ENCODE measurements at regions not wholly inside any gene's neighbourhood (a gene's known extent, or its start where the extent isn't known, plus 50 kb on each side); places are given as distances from the start of the nearest gene placed in this dataset.
A peak's percentile ranks its signal among the peaks of the same experiment; 100 is the strongest.
"Not testable (repeated sequence)": the region's sequence is repeated elsewhere in the genome, so short reads cannot be mapped to it uniquely, and the experiment has no call there.

DNA sequence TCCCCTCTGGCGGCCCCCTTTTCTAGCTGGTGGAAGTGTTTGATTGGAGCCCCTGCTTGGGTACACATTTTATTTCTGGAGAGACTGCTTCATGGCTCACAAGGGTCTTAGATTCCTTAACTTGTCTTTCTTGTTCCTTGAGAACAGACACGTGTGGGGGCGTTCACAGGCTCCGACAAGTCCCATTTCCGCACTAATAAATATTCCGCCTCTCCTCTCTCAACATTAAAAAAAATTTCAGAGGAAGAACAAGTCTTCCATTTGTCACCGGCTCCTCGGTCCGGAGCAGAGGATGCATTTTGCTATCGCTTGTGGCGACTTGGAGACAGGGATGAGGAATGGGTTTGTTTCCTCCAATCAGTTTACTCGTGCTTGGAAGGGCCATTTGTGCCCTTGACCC is 134.0 kb upstream of the PODXL start:
- Histone ChIP-seq H3K27me3 (ENCODE audit: control insufficient read depth in 2 of 2, insufficient read depth in 1 of 2, low read length in 1 of 2) (peaks cover 5 to 15% of the 10 kb centered on the region in 2 donors), H3K27ac (ENCODE audit: low read depth in 1 of 2, low read length in 1 of 2) (no peak overlapping the region), H3K4me1 (ENCODE audit: control insufficient read depth in 2 of 2, insufficient read depth in 2 of 2, low read length in 2 of 2) (peaks cover 0 to 4% of the 10 kb centered on the region in 2 donors), H3K9me3 (ENCODE audit: control insufficient read depth in 2 of 2, insufficient read depth in 1 of 2, low read length in 1 of 2) (no peaks in the 10 kb centered on the region), H3K4me3 (ENCODE audit: low read length in 2 of 2) (no peak overlapping the region), H3K36me3 (ENCODE audit: control insufficient read depth in 2 of 2, insufficient read depth in 2 of 2, low read length in 1 of 2) (no peaks in the 10 kb centered on the region)
- WGBS: 83% methylated on average over 12 of the region's 12 CpGs
- no peak for DNase-seq (ENCODE audit: low read depth in 6 of 9, low spot score in 9 of 9)

DNA sequence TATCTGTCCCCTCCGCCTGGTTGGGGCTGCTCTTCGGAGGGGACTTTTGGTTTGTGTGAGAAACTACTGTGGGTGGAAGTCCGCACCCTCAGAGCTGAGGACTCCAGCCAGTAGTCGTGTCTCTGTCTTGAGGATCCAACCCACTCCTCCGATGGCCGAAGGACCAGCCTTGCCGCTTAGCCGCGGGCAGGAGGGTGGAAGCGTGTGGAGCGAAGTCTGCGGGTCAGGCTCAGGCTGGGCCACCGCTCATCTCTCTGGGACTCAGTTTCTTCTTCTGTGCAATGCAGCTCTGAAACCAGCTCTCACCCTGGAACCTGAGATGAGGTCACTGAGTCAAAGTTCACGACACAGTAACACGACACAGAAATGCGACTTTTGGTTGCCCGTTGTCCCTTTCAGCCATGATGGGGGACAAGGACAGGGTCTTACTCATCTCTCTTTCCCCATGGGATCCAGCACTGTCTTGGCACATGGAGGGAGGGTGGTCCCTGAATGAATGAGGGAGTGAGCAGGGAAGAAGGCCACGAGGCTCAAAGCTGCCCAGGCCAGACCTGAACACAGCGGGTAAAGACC is 133.3 kb upstream of the PODXL start:
- H3K27ac ChIP-seq (ENCODE audit: low read depth in 1 of 2, low read length in 1 of 2): no peak overlapping the region
- 87% methylated on average over 19 of the region's 19 CpGs for WGBS
- H3K27me3 ChIP-seq (ENCODE audit: control insufficient read depth in 2 of 2, insufficient read depth in 1 of 2, low read length in 1 of 2): peaks cover 3 to 15% of the 10 kb centered on the region in 2 donors
- H3K4me3 ChIP-seq (ENCODE audit: low read length in 2 of 2): no peak overlapping the region
- peaks cover 0 to 4% of the 10 kb centered on the region in 2 donors for H3K4me1 ChIP-seq (ENCODE audit: control insufficient read depth in 2 of 2, insufficient read depth in 2 of 2, low read length in 2 of 2)
- no peaks in the 10 kb centered on the region for H3K36me3 ChIP-seq (ENCODE audit: control insufficient read depth in 2 of 2, insufficient read depth in 2 of 2, low read length in 1 of 2)
- DNase-seq (ENCODE audit: low read depth in 6 of 9, low spot score in 9 of 9): no peak
- no peaks in the 10 kb centered on the region for H3K9me3 ChIP-seq (ENCODE audit: control insufficient read depth in 2 of 2, insufficient read depth in 1 of 2, low read length in 1 of 2)

DNA sequence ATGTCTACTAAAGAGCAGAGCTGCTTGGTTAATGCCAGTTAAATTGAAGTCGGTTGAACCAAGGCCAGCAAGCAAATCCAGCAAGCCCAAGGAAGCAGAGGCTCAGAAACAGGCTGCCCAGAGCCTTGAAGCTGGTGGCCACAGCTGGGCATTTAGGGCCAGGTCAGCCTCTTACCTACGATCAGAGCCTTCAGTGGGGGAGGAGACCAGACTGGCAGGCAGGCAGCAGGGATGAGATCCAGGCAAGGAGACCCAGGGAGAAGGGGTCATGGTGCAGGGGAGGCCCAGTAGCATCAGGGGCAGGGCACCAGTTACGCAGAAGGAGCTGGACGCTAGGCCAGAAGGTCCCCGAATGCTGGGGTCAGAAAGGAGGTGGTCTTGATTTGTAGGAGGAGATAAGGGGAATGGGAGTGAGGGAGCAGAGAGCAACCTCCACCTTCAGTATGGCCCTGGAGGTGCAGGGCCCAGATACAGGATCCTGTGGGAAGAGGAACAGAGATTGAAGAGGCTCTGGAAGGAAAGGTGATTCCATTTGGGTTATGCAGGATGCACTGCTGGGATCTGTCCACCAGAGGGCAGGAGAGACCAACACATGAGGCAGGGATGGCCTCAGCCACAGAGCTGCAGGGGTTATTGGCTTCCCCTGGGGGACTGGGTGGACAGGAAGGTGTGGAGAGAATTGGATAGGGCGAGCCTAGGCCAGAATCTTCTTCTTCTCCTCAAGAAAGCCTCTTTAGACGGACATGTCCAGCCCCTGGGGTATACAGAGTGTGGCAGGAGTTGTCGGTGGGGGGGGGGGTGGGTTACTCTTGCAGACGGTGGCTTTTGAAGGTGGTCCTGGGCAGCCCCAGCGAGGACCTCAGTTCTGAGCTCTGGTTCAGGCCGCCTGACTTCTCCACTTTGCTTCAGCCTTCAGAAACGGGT is 132.6 kb upstream of the PODXL start:
- Histone ChIP-seq H3K9me3 (ENCODE audit: control insufficient read depth in 2 of 2, insufficient read depth in 1 of 2, low read length in 1 of 2) (no peaks in the 10 kb centered on the region), H3K4me3 (ENCODE audit: low read length in 2 of 2) (no peak overlapping the region), H3K36me3 (ENCODE audit: control insufficient read depth in 2 of 2, insufficient read depth in 2 of 2, low read length in 1 of 2) (no peaks in the 10 kb centered on the region), H3K4me1 (ENCODE audit: control insufficient read depth in 2 of 2, insufficient read depth in 2 of 2, low read length in 2 of 2) (peaks cover 0 to 4% of the 10 kb centered on the region in 2 donors), H3K27me3 (ENCODE audit: control insufficient read depth in 2 of 2, insufficient read depth in 1 of 2, low read length in 1 of 2) (peaks cover 3 to 14% of the 10 kb centered on the region in 2 donors), H3K27ac (ENCODE audit: low read depth in 1 of 2, low read length in 1 of 2) (no peak overlapping the region)
- peak in 8 of 9 donors; percentile 2 to 55 (median 28) for DNase-seq (ENCODE audit: low read depth in 6 of 9, low spot score in 9 of 9)
- WGBS: 69% methylated on average over 12 of the region's 12 CpGs

DNA sequence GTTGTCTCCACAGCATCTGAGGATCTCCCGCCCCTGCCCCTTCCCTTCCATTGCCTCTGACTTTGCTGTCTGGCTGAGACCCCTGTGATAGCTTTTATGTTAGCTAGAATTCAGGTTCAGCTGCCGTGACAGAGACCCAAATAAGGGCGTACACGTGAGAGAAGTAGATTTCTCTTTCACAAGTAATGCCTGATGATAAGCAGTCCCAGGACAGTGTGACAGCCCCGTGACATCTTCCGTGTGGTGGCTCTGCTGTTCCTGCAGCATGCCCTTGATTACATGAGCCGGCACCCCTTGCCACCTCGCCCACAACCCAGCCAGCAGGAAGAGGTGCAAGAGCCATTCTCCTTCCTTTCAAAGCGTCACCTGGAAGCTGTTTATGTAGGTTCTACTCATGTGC is 130.9 kb upstream of the PODXL start:
- H3K9me3 ChIP-seq (ENCODE audit: control insufficient read depth in 2 of 2, insufficient read depth in 1 of 2, low read length in 1 of 2): no peaks in the 10 kb centered on the region
- WGBS: 81% methylated on average over 9 of the region's 9 CpGs
- H3K4me1 ChIP-seq (ENCODE audit: control insufficient read depth in 2 of 2, insufficient read depth in 2 of 2, low read length in 2 of 2): peaks cover 0 to 4% of the 10 kb centered on the region in 2 donors
- no peak overlapping the region for H3K4me3 ChIP-seq (ENCODE audit: low read length in 2 of 2)
- no peak for DNase-seq (ENCODE audit: low read depth in 6 of 9, low spot score in 9 of 9)
- H3K27me3 ChIP-seq (ENCODE audit: control insufficient read depth in 2 of 2, insufficient read depth in 1 of 2, low read length in 1 of 2): peaks cover 3 to 9% of the 10 kb centered on the region in 2 donors
- H3K36me3 ChIP-seq (ENCODE audit: control insufficient read depth in 2 of 2, insufficient read depth in 2 of 2, low read length in 1 of 2): no peaks in the 10 kb centered on the region
- no peak overlapping the region for H3K27ac ChIP-seq (ENCODE audit: low read depth in 1 of 2, low read length in 1 of 2)

DNA sequence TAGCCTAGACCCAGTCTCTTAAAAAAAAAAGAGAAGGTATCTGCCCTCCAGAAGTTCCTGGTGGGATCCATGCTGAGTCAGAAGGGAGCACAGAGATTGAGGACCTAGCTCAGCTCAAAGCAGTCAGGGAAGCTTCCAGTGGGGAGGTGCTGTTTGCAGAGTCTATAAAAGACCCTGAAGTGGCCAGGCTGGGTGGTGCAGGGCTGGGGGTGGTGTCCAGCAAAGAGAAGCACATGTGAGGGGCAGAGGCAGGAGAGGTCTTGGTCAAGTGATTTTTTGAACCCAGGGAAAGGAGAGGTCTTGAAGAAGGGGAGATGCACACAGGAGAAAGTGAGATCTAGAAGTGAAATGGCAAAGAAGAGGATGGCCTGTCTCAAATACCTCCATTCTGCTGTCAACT is 130.4 kb upstream of the PODXL start:
- Histone ChIP-seq H3K4me3 (ENCODE audit: low read length in 2 of 2) (no peak overlapping the region), H3K9me3 (ENCODE audit: control insufficient read depth in 2 of 2, insufficient read depth in 1 of 2, low read length in 1 of 2) (no peaks in the 10 kb centered on the region), H3K4me1 (ENCODE audit: control insufficient read depth in 2 of 2, insufficient read depth in 2 of 2, low read length in 2 of 2) (peaks cover 0 to under 1% of the 10 kb centered on the region in 2 donors), H3K27me3 (ENCODE audit: control insufficient read depth in 2 of 2, insufficient read depth in 1 of 2, low read length in 1 of 2) (peaks cover 2 to 4% of the 10 kb centered on the region in 2 donors), H3K36me3 (ENCODE audit: control insufficient read depth in 2 of 2, insufficient read depth in 2 of 2, low read length in 1 of 2) (no peaks in the 10 kb centered on the region), H3K27ac (ENCODE audit: low read depth in 1 of 2, low read length in 1 of 2) (no peak overlapping the region)
- DNase-seq (ENCODE audit: low read depth in 6 of 9, low spot score in 9 of 9): no peak

DNA sequence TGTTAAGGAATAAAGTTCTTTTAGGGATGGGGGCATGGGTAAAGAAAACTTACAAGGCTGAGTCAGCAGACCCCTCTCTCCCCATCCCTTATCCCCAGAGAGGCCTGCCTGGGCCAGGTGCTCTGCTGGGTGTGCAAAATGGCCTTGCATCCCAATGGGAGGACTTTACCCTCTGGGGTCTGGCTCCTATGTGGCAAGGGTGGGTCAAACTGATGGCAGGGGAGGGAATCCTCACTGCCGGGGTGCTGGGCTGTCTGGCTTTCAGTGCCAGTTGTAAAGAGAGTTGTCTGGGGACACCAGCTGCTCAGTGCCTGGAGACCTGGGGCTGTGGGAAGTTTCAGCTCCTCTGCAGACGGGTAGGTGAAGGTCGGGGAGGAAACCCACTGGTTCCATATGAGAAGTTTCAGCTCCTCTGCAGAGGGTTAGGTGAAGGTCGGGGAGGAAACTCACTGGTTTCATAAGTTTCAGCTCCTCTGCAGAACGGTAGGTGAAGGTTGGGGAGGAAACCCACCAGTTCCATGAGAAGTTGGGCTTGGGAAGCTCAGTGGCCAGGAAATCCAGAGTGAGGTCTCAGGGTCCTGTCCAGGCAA is 127.2 kb upstream of the PODXL start:
- no peak for DNase-seq (ENCODE audit: low read depth in 6 of 9, low spot score in 9 of 9)
- H3K27ac ChIP-seq (ENCODE audit: low read depth in 1 of 2, low read length in 1 of 2): no peak overlapping the region
- no peaks in the 10 kb centered on the region for H3K4me1 ChIP-seq (ENCODE audit: control insufficient read depth in 2 of 2, insufficient read depth in 2 of 2, low read length in 2 of 2)
- 76% methylated on average over 5 of the region's 5 CpGs for WGBS
- H3K9me3 ChIP-seq (ENCODE audit: control insufficient read depth in 2 of 2, insufficient read depth in 1 of 2, low read length in 1 of 2): no peaks in the 10 kb centered on the region
- no peaks in the 10 kb centered on the region for H3K36me3 ChIP-seq (ENCODE audit: control insufficient read depth in 2 of 2, insufficient read depth in 2 of 2, low read length in 1 of 2)
- no peaks in the 10 kb centered on the region for H3K27me3 ChIP-seq (ENCODE audit: control insufficient read depth in 2 of 2, insufficient read depth in 1 of 2, low read length in 1 of 2)
- no peak overlapping the region for H3K4me3 ChIP-seq (ENCODE audit: low read length in 2 of 2)

DNA sequence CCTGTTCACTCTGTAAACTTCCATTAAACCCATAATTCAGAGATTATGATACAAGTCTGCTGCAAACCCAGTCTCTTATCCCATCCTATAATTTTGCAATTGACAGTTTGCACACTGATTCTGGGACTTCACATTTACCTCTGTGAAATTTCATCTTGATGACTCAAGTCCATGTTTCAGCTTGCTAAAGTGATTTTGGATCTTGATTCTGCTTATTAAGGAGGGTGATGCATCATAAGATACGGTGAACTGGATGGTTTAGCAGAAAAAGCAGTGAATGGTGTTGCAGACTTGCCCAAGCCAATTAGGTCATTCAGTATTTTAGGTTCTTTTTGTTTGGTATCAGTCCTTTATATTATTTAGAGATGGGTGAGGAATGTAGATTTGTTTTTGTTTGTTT is 125.5 kb upstream of the PODXL start:
- H3K9me3 ChIP-seq (ENCODE audit: control insufficient read depth in 2 of 2, insufficient read depth in 1 of 2, low read length in 1 of 2): no peaks in the 10 kb centered on the region
- no peak for DNase-seq (ENCODE audit: low read depth in 6 of 9, low spot score in 9 of 9)
- no peaks in the 10 kb centered on the region for H3K27me3 ChIP-seq (ENCODE audit: control insufficient read depth in 2 of 2, insufficient read depth in 1 of 2, low read length in 1 of 2)
- H3K36me3 ChIP-seq (ENCODE audit: control insufficient read depth in 2 of 2, insufficient read depth in 2 of 2, low read length in 1 of 2): no peaks in the 10 kb centered on the region
- H3K4me3 ChIP-seq (ENCODE audit: low read length in 2 of 2): no peak overlapping the region
- WGBS: 0% methylated on average over 1 of the region's 1 CpG
- H3K4me1 ChIP-seq (ENCODE audit: control insufficient read depth in 2 of 2, insufficient read depth in 2 of 2, low read length in 2 of 2): no peaks in the 10 kb centered on the region
- H3K27ac ChIP-seq (ENCODE audit: low read depth in 1 of 2, low read length in 1 of 2): no peak overlapping the region

DNA sequence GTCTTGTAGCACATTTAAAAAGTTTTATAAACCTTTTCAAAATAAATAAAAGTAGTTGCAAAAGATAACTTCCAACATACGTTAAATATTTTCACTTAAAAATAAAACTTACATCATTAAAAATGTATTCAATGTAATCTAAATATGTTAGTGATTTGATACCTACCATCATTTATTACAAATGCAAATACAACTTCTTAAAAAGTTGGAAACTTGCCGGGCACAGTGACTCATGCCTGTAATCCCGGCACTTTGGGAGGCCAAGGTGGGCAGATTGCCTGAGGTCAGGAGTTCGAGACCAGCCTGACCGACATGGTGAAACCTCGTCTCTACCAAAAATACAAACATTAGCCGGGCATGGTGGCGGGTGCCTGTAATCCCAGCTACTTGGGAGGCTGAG is 122.6 kb upstream of the PODXL start:
- H3K4me1 ChIP-seq (ENCODE audit: control insufficient read depth in 2 of 2, insufficient read depth in 2 of 2, low read length in 2 of 2); H3K36me3 ChIP-seq (ENCODE audit: control insufficient read depth in 2 of 2, insufficient read depth in 2 of 2, low read length in 1 of 2); H3K27ac ChIP-seq (ENCODE audit: low read depth in 1 of 2, low read length in 1 of 2); H3K4me3 ChIP-seq (ENCODE audit: low read length in 2 of 2); H3K9me3 ChIP-seq (ENCODE audit: control insufficient read depth in 2 of 2, insufficient read depth in 1 of 2, low read length in 1 of 2); H3K27me3 ChIP-seq (ENCODE audit: control insufficient read depth in 2 of 2, insufficient read depth in 1 of 2, low read length in 1 of 2); DNase-seq (ENCODE audit: low read depth in 6 of 9, low spot score in 9 of 9): not testable (repeated sequence)
- WGBS: 93% methylated on average over 8 of the region's 8 CpGs

DNA sequence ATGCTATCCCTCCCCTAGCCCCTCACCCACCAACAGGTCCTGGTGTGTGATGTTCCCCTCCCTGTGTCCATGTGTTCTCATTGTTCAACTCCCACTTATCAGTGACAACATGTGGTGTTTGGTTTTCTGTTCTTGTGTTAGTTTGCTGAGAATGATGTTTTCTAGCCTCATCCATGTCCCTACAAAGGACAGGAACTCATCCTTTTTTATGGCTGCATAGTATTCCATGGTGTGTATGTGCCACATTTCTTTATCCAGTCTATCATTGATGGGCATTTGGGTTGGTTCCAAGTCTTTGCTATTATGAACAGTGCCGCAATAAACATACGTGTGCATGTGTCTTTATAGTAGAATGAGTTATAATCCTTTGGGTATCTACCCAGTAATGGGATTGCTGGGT is 120.4 kb upstream of the PODXL start:
- not testable (repeated sequence) for DNase-seq (ENCODE audit: low read depth in 6 of 9, low spot score in 9 of 9); H3K9me3 ChIP-seq (ENCODE audit: control insufficient read depth in 2 of 2, insufficient read depth in 1 of 2, low read length in 1 of 2); H3K27me3 ChIP-seq (ENCODE audit: control insufficient read depth in 2 of 2, insufficient read depth in 1 of 2, low read length in 1 of 2); H3K36me3 ChIP-seq (ENCODE audit: control insufficient read depth in 2 of 2, insufficient read depth in 2 of 2, low read length in 1 of 2); H3K4me3 ChIP-seq (ENCODE audit: low read length in 2 of 2); H3K4me1 ChIP-seq (ENCODE audit: control insufficient read depth in 2 of 2, insufficient read depth in 2 of 2, low read length in 2 of 2); H3K27ac ChIP-seq (ENCODE audit: low read depth in 1 of 2, low read length in 1 of 2)
- 97% methylated on average over 2 of the region's 2 CpGs for WGBS
